ENCODE measurements at regions not wholly inside any gene's neighbourhood (a gene's known extent, or its start where the extent isn't known, plus 50 kb on each side); places are given as distances from the start of the nearest gene placed in this dataset.
"Not testable (repeated sequence)": the region's sequence is repeated elsewhere in the genome, so short reads cannot be mapped to it uniquely, and the experiment has no call there.

GRCh38 chr4:59629348-59629747 is 1570.8 kb upstream of the ADGRL3 start:
- DNase-seq = no peak

- DNase-seq = no peak
These were observed 1569.9 kb upstream of the ADGRL3 start for GRCh38 chr4:59630235-59630634.

- no peak for DNase-seq
These were observed 1569.2 kb upstream of the ADGRL3 start for GRCh38 chr4:59630922-59631321.

- no peak for DNase-seq
These were observed 1562.5 kb upstream of the ADGRL3 start for GRCh38 chr4:59637596-59637995.

- no peak for DNase-seq
These were observed 1556.4 kb upstream of the ADGRL3 start for GRCh38 chr4:59643682-59644081.

GRCh38 chr4:59644765-59645164 is 1555.4 kb upstream of the ADGRL3 start:
- DNase-seq = no peak

GRCh38 chr4:59646082-59646481 is 1554.0 kb upstream of the ADGRL3 start:
- no peak for DNase-seq

GRCh38 chr4:59647011-59647410 is 1553.1 kb upstream of the ADGRL3 start:
- DNase-seq = no peak

GRCh38 chr4:59647500-59647899 is 1552.6 kb upstream of the ADGRL3 start:
- DNase-seq = no peak

GRCh38 chr4:59650861-59651260 is 1549.3 kb upstream of the ADGRL3 start:
- no peak for DNase-seq

GRCh38 chr4:59655996-59656395 is 1544.1 kb upstream of the ADGRL3 start:
- no peak for DNase-seq

- DNase-seq = no peak
These were observed 1535.4 kb upstream of the ADGRL3 start for GRCh38 chr4:59664771-59665170.

- DNase-seq = no peak
These were observed 1533.5 kb upstream of the ADGRL3 start for GRCh38 chr4:59666645-59667044.

- no peak for DNase-seq
These were observed 1529.1 kb upstream of the ADGRL3 start for GRCh38 chr4:59671037-59671436.

GRCh38 chr4:59676389-59676788 is 1523.7 kb upstream of the ADGRL3 start:
- no peak for DNase-seq

- not testable (repeated sequence) for DNase-seq
These were observed 1523.1 kb upstream of the ADGRL3 start for GRCh38 chr4:59676992-59677391.

GRCh38 chr4:59685626-59686025 is 1514.5 kb upstream of the ADGRL3 start:
- no peak for DNase-seq

- DNase-seq = no peak
These were observed 1511.0 kb upstream of the ADGRL3 start for GRCh38 chr4:59689149-59689548.

GRCh38 chr4:59695355-59696053 is 1504.6 kb upstream of the ADGRL3 start:
- DNase-seq = no peak

GRCh38 chr4:59698041-59698440 is 1502.1 kb upstream of the ADGRL3 start:
- no peak for DNase-seq

- DNase-seq = no peak
These were observed 1499.5 kb upstream of the ADGRL3 start for GRCh38 chr4:59700651-59701050.

GRCh38 chr4:59704616-59705015 is 1495.5 kb upstream of the ADGRL3 start:
- no peak for DNase-seq

GRCh38 chr4:59712470-59712869 is 1487.7 kb upstream of the ADGRL3 start:
- DNase-seq = no peak

GRCh38 chr4:59724286-59724685 is 1475.8 kb upstream of the ADGRL3 start:
- not testable (repeated sequence) for DNase-seq

- DNase-seq = no peak
These were observed 1472.4 kb upstream of the ADGRL3 start for GRCh38 chr4:59727745-59728144.
